HG02678 (cell line): ENCODE measurements at regions not wholly inside any gene's neighbourhood (a gene's known extent, or its start where the extent isn't known, plus 50 kb on each side); places are given as distances from the start of the nearest gene placed in this dataset.
"Not testable (repeated sequence)": the region's sequence is repeated elsewhere in the genome, so short reads cannot be mapped to it uniquely, and the experiment has no call there.

Experiments used
- ATAC-seq: cut with Tn5 transposase; IDR thresholded peaks from one replicate; pipeline ENCODE4 v1.9.1; 2021; ENCODE audit warnings: mild to moderate bottlenecking, moderate library complexity; ENCODE audit not compliant: unreplicated experiment

GRCh38 chr6:14384175-14384949, 266.8 kb downstream of the CD83 start:
- no peak for ATAC-seq

GRCh38 chr6:14386263-14386662, 268.7 kb downstream of the CD83 start:
- no peak for ATAC-seq

GRCh38 chr6:14386668-14387067, 269.1 kb downstream of the CD83 start:
- no peak for ATAC-seq

- no peak for ATAC-seq
Measured at GRCh38 chr6:14388371-14388770, 270.8 kb downstream of the CD83 start.

GRCh38 chr6:14389776-14390175, 272.2 kb downstream of the CD83 start:
- not testable (repeated sequence) for ATAC-seq

- ATAC-seq, result no peak
Measured at GRCh38 chr6:14390805-14391204, 273.2 kb downstream of the CD83 start.

- ATAC-seq, result no peak
Measured at GRCh38 chr6:14393910-14394309, 276.3 kb downstream of the CD83 start.

- no peak for ATAC-seq
Measured at GRCh38 chr6:14396392-14396791, 278.8 kb downstream of the CD83 start.

GRCh38 chr6:14396826-14397517, 279.4 kb downstream of the CD83 start:
- no peak for ATAC-seq

- ATAC-seq, result no peak
Measured at GRCh38 chr6:14397518-14397901, 279.9 kb downstream of the CD83 start.

GRCh38 chr6:14398953-14399352, 281.4 kb downstream of the CD83 start:
- ATAC-seq, result no peak

- no peak for ATAC-seq
Measured at GRCh38 chr6:14399635-14400034, 282.1 kb downstream of the CD83 start.

GRCh38 chr6:14401246-14401645, 283.7 kb downstream of the CD83 start:
- ATAC-seq, result no peak

GRCh38 chr6:14406614-14407331, 289.2 kb downstream of the CD83 start:
- ATAC-seq, result no peak

- ATAC-seq, result no peak
Measured at GRCh38 chr6:14408446-14408845, 290.9 kb downstream of the CD83 start.

GRCh38 chr6:14412026-14412425, 294.5 kb downstream of the CD83 start:
- ATAC-seq, result no peak

- ATAC-seq, result no peak
Measured at GRCh38 chr6:14415452-14415851, 297.9 kb downstream of the CD83 start.

GRCh38 chr6:14417377-14417776, 299.8 kb downstream of the CD83 start:
- ATAC-seq, result no peak

GRCh38 chr6:14419224-14419623, 301.7 kb downstream of the CD83 start:
- not testable (repeated sequence) for ATAC-seq

- ATAC-seq, result no peak
Measured at GRCh38 chr6:14422061-14422460, 304.5 kb downstream of the CD83 start.

GRCh38 chr6:14422917-14423316, 305.3 kb downstream of the CD83 start:
- ATAC-seq, result no peak

- ATAC-seq, result no peak
Measured at GRCh38 chr6:14423330-14423729, 305.8 kb downstream of the CD83 start.
